Midbrain (tissue), 1 donor: ENCODE measurements at regions not wholly inside any gene's neighbourhood (a gene's known extent, or its start where the extent isn't known, plus 50 kb on each side); places are given as distances from the start of the nearest gene placed in this dataset.
"Not testable (repeated sequence)": the region's sequence is repeated elsewhere in the genome, so short reads cannot be mapped to it uniquely, and the experiment has no call there.

Source experiments
- DNase-seq: peaks from one replicate; lab custom pipeline; 2025; lab: John Stamatoyannopoulos, UW

DNA sequence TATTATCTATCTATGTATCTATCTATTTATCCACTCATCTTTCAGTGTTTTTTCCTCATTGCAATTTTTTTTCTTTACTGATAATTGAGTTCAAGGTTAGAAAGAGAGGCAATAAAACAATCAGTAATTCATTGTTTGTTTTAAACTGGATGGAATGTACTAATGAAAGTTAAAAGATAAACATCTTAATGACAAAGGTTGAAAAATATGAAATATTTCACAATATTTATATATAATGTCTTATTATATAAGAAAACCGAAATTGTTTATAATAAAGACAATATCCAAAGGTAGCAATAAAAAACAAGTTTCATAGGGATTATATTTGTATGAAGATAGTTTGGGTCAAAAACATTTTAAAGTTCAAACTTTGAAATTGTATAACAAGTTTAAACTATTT is 1015.5 kb upstream of the MIR17HG start:
- no peak for DNase-seq

- DNase-seq: no peak
These were observed 1011.0 kb upstream of the MIR17HG start for GRCh38 chr13:90336507-90336906.

- DNase-seq: not testable (repeated sequence)
These were observed 1006.1 kb upstream of the MIR17HG start for GRCh38 chr13:90341348-90341747.

GRCh38 chr13:90348477-90349136 is 998.9 kb upstream of the MIR17HG start:
- DNase-seq: not testable (repeated sequence)

DNA sequence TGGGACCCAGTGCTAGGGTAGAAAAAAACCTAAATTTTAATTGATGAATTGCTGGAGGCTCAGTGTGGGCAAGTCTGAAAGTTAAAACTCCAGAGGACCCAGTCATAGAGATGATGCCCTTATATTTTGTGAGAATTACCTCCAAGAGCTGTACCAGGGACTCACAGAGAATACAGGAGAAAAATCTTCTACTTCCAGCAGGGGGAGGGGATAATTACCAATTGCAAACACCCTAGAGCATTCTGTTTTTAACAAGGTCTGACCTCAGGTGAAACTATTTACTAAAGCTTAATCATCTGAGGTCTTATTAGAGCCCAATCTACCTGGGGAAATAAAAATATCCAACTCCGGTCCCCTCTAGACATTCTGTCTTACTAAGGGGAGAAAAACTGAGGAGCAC is 994.7 kb upstream of the MIR17HG start:
- no peak for DNase-seq

DNA sequence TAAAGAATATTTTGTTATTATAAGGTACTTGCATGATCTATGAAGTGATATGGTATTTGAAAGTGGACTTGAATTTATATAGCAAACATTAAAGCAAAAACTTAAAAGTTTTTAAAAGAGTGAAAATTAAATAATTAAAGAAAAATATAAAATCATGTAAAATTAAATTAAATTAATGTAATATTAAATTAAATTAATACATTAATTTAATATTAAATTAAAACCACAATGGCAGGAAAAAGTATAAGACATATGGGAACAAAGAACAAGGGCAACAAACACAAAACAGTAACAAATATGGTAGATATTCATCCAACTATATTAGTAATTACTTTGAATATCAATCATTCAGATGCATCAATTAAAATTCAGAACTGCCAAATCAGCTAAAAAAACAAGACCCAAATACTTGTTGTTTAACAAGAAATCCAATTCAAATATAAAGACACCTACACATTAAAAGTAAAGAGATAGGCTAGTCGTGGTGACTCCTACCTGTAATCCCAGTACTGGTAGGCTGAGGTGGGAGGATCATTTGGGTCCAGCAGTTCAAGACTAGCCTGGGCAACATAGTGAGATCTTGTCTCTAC is 992.2 kb upstream of the MIR17HG start:
- no peak for DNase-seq

DNA sequence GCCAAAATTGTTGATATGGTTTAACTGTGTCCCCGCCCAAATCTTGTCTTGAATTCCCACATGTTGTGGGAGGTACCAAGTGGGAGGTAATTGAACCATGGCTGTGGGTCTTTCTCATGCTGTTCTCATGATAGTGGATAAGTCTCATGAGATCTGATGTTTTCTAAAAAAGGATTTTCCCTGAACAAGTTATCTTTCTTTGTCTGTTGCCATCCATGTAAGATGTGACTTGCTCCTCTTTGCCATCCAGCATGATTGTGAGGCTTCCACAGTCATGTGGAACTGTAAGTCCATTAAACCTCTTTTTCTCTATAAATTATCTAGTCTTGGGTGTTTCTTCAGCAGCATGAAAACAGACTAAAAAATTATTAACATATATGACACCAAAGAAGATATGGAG is 986.7 kb upstream of the MIR17HG start:
- DNase-seq: no peak

DNA sequence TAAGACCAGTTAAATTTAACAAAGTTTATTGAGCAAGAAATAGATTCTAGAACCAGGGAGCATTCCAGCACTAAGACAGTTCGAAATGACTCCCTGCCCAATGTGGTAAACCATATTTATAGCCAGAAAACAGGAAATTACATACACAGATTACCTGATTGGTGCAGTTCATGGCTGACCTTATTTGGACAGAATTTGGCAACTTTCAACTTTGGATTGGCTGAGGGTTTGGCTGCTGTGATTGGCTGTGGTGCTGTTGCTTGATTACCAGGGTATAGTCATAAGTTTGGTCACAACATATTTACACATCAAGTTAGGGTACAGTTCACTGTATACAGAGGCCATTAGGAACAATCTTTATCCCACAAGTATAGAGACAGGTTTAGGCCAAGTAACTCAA is 984.8 kb upstream of the MIR17HG start:
- DNase-seq: no peak

- DNase-seq: no peak
These were observed 982.4 kb upstream of the MIR17HG start for GRCh38 chr13:90365130-90365529.

DNA sequence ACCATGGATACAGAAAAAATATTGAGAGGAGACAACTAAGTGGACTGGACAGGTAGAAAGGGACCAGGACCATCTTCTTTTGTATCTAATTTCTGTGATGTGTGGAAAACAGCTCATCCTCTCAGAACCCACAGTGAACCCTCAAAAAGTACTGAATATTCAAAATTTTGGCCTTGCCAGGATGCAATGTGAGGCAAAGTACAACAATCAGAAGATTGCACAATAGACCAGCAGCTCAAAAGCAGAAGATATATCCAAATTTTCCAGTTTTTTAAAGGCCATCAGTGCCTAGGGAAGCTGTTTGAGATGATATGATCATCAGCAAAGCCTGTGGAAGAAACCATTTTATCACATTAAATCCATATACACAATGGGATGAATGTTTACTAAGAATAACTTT is 973.3 kb upstream of the MIR17HG start:
- DNase-seq: no peak

- no peak for DNase-seq
These were observed 971.6 kb upstream of the MIR17HG start for GRCh38 chr13:90375851-90376250.

DNA sequence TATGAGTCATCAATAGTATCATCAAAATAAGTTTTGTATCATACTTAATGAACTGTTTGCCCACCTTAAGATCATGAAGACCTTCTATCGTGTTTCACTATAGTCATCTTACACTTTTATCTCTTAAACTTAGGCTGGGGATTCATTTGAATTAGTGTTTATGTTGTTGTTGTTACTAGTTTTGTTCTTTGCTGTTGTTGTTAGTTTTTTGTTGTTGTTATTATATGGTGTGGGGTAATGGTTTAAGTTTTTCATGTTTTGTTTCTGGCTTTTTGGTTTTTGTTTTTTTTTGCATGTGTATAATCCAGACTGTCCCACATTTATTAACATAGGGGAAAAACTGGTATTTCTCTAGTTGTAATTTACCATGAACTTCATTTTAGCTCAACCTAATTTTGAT is 965.1 kb upstream of the MIR17HG start:
- DNase-seq: no peak

- no peak for DNase-seq
These were observed 961.6 kb upstream of the MIR17HG start for GRCh38 chr13:90385781-90386489.

DNA sequence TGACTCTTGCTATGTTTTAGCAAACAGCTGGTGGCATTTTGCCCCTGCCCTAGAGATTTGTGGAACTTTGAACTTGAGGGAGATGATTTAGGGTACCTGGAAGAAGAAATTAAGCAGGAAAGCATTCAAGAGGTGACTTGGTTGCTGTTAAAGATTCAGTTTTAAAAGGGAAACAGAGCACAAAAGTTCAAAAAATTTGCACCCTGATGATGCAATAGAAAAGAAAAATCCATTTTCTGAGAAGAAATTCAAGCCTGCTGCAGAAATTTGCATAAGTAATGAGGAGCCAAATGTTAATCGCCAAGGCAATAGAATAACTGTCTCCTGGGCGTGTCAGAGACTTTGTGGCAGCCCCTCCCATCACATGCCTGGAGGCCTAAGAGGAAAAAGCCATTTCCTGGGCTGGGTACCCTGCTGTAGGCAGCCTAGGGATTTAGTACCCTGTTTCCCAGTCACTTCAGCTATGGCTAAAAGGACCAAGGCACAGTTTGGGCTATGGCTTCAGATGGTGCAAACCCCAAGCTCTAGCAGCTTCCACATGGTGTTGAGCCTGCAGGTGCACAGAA is 958.5 kb upstream of the MIR17HG start:
- no peak for DNase-seq

DNA sequence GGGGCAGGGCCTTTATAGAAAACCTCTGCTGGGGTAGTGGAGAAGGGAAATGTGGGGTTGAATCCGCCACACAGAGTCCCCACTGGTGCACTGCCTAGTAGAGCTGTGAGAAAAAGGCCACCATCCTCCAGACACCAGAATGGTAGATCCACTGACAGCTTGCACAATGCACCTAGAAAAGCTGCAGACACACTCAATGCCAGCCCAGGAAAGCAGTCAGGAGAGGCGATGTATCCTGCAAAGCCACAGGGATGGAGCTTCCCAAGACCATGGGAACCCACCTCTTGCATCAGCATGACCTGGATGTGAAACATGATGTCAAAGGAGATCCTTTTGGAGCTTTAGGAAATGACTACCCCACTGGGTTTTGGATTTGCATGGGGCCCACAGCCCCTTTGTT is 958.0 kb upstream of the MIR17HG start:
- DNase-seq: no peak

DNA sequence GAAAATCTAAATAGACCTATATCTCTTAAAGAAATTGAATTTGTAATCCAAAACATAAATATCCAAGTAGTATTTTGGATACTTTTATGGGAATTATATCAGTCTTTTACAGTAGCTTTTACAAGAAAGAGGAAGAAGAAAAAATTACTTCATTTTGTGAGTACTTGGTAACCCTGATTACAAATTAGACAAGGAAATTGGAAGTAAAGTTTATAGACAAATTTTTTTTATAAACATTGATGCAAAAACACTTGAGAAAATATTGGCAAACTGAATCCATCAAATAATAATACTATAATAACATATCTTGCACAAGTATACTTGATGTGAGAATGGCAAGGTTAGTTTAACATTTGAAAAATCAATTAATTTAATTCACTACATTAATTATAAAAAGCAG is 954.1 kb upstream of the MIR17HG start:
- no peak for DNase-seq

DNA sequence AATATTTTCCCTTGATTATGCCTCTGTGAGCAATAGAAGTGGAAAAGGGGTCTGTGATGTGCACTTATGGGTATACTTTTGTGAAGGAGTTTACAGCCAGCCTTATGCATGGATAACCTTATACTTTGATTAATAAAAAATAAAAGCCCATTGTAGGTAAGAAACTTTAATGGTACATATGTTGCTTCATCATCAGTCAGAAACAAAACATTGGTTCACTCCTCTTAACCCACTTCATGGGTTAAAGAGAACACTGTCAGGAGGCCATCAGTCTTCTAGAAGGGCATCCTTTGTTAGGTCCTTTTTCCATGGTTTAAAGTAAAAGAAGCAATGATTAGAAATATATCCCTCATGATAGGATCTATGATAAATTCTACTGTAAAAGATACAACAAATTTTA is 952.1 kb upstream of the MIR17HG start:
- no peak for DNase-seq

DNA sequence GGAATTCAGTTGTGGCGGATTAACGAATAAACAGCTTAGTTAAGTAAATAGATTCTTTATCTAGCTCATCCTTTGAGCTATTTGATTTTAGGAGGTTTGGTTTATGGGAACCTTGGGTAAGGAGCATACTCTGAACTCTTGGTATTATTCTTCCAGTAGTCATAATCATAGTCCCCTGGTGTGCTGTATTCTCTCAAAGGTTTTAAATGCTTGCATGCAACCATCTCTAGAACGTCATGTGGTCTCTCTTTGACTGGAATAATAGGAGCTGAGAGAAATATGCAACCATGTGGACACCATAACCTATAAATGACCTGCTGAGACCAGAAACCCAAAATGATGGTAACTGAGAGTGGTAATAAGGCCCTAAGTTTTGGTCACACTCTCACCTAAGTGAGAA is 951.6 kb upstream of the MIR17HG start:
- no peak for DNase-seq

DNA sequence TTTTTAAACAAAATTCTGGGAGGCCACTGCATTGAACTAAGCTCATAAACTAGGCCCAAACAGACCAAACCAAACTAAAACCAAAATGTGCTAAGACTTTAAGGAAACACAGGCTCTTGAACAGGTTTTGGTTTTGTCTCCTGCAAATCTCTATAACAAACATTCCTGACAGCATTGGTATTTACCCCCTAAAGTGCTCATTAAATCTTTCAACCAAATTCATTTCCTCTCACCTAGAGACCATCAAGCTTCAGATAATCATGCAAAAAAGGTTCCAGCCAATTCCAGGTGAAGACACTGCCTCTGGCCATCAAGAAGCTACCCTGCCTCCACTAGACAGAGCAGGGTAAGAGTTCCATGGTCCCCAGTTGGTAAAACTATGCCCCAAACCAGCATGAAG is 951.2 kb upstream of the MIR17HG start:
- DNase-seq: no peak

- no peak for DNase-seq
These were observed 950.0 kb upstream of the MIR17HG start for GRCh38 chr13:90397503-90397902.

- DNase-seq: no peak
These were observed 947.1 kb upstream of the MIR17HG start for GRCh38 chr13:90400372-90400771.

DNA sequence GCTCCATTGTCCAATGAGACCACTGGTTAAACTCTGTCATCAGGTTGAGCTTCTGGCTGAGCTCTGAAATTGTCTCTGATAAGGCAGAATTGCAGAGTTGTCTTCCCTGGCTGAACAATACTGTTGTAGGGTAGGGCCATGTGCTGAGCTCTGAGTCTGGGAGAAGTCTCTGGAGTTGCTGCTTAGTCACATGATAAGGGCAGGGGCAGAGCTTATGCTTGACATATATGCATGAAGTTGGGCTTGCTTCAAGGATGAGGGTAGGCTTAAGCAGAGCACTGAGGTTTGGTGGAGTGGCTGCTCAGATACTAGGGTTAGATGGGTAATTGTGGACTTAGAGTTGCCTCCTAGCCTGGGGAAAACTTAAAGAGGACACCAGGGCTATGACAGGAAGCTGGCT is 946.3 kb upstream of the MIR17HG start:
- DNase-seq: no peak

DNA sequence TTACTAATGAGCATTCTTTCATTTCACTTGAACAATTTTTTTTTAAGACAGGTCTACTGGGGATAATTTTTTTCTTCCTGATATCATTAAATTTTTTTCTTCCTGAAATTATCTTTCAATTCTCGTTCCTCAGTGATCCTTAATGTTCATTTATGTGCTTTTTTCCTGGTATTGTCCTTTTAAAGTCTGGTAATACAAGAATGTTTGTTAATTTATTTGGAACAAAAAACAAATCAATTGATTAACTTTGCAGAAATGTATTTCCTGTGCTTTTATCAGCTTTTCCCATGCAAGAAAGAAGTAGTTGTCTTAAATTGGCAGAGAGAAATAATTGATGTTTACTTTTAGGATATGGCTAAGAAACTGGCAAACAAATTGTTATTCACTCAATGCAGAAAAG is 945.4 kb upstream of the MIR17HG start:
- DNase-seq: no peak
